ENCODE measurements at regions not wholly inside any gene's neighbourhood (a gene's known extent, or its start where the extent isn't known, plus 50 kb on each side); places are given as distances from the start of the nearest gene placed in this dataset.

GRCh38 chr12:66735275-66735674, 56.4 kb upstream of the GRIP1 start:
- TF ChIP-seq CTCF (IDR thresholded peaks at IDR 0.05) (no peak), POLR2A (IDR thresholded peaks at IDR 0.05) (no peak)

Measured in testis (tissue), 2 donors.